CD4-positive, alpha-beta T cell (primary cell): ENCODE measurements at regions not wholly inside any gene's neighbourhood (a gene's known extent, or its start where the extent isn't known, plus 50 kb on each side); places are given as distances from the start of the nearest gene placed in this dataset.

Experiments used
- ATAC-seq: fragments of 200-7000 bp; cut with Tn5 transposase; one replicate; pipeline ENCODE4 v1.10.0; 2022; ENCODE audit warnings: mild to moderate bottlenecking; ENCODE audit not compliant: poor library complexity
- CTCF ChIA-PET: fragments of 350-600 bp; sonication (Branson Sonifier 250); formaldehyde crosslinking; loops from one replicate; lab custom pipeline; 2021; ENCODE audit warnings: antibody characterized with exemption, inconsistent platforms; lab: Charles Lee
- POLR2A ChIA-PET: fragments of 350-600 bp; sonication (Branson Sonifier 250); formaldehyde crosslinking; loops from one replicate; lab custom pipeline; 2021; ENCODE audit warnings: antibody characterized with exemption, inconsistent platforms; lab: Charles Lee
- DNase-seq, 14 experiments: peaks; one replicate each; pipeline ENCODE4 v3.0.0-alpha.2; 2013 to 2020; ENCODE audit warnings: mixed read lengths in 2 of 14
- H3K27ac ChIP-seq, 2 donors: one replicate each; pipeline versions ENCODE4 v1.5.1 to v1.7.0; 2013; ENCODE audit warnings: low read length in 2 of 2, low read depth in 1 of 2, mild to moderate bottlenecking in 1 of 2
- H3K27me3 ChIP-seq, 2 experiments: 1 replicate in 1 of 2; 2 replicates in 1 of 2; pipeline versions ENCODE4 v1.6.1 to v1.7.0; 2013; ENCODE audit warnings: low read length in 2 of 2, control low read depth in 1 of 2, mild to moderate bottlenecking in 1 of 2, moderate library complexity in 1 of 2; ENCODE audit not compliant: insufficient read depth in 2 of 2, control insufficient read depth in 1 of 2
- H3K36me3 ChIP-seq: one replicate; pipeline ENCODE4 v1.6.1; 2013; ENCODE audit warnings: low read length, control low read depth; ENCODE audit not compliant: insufficient read depth
- H3K4me1 ChIP-seq: one replicate; pipeline ENCODE4 v1.6.1; 2013; ENCODE audit warnings: low read length, control low read depth; ENCODE audit not compliant: insufficient read depth
- H3K4me3 ChIP-seq: one replicate; pipeline ENCODE4 v1.5.1; 2013; ENCODE audit warnings: mild to moderate bottlenecking, low read length, moderate library complexity
- H3K9me3 ChIP-seq, 2 experiments: 1 replicate in 1 of 2; 2 replicates in 1 of 2; pipeline versions ENCODE4 v1.6.1 to v1.7.0; 2013; ENCODE audit warnings: low read length in 2 of 2, mild to moderate bottlenecking in 2 of 2, control low read depth in 1 of 2, moderate library complexity in 1 of 2; ENCODE audit not compliant: control insufficient read depth in 1 of 2, insufficient read depth in 1 of 2
- H3K27ac Mint-ChIP-seq: one replicate; pipeline ENCODE4 v1.8.0; 2020; ENCODE audit warnings: mixed read lengths
- H3K27me3 Mint-ChIP-seq: one replicate; pipeline ENCODE4 v1.8.0; 2021; ENCODE audit warnings: mixed read lengths
- H3K36me3 Mint-ChIP-seq: one replicate; pipeline ENCODE4 v1.8.0; 2021; ENCODE audit warnings: low read depth, mixed read lengths
- H3K4me1 Mint-ChIP-seq: one replicate; pipeline ENCODE4 v1.8.0; 2021; ENCODE audit warnings: low read depth, mixed read lengths
- H3K4me3 Mint-ChIP-seq: one replicate; pipeline ENCODE4 v1.8.0; 2020; ENCODE audit warnings: mild to moderate bottlenecking, mixed read lengths
- H3K9me3 Mint-ChIP-seq: one replicate; pipeline ENCODE4 v1.8.0; 2020; ENCODE audit warnings: mixed read lengths
- intact Hi-C, 2 experiments: fragments of 100-400 bp; cut with DNase I in 1 of 2; cut with micrococcal nuclease in 1 of 2; formaldehyde crosslinking; loops; one replicate each; pipeline versions ENCODE4 v1.15.1 to v1.9.0; 2023 to 2025; cut with DNase I, micrococcal nuclease
- TF ChIP-seq, protein P1 (sequence below): fragments of 200-600 bp; IDR thresholded peaks from one replicate; pipeline ENCODE4 v1.8.0; 2022; ENCODE audit warnings: antibody characterized with exemption, mild to moderate bottlenecking

DNA sequence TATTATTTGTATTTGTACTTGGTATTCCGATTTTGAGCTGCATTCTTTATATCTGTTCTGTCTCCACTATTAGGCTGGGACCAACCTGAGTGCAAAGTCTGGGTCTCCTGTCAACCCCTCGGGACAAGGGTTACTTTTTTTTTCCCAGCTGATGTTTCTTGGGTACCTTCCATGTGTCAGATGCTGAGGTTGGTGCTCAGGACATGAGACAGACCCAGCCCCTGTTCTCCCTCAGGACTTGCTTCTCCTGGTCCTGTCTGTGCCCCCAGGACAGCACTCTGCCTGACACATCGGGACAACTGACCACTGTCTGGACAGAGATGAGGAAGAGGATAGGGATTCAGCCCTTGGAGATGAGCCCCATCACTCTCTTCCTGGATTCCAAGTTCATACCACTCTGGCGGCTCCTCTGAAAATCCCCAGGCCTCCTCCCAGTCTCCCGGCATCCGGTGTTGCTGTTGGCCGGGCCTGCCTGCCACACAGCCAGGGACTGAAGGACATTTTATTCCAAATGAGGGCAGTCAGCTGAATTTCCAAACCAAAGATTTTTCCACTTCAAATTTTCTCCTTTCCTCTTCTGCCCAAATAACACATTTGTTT, 55.6 kb upstream of the FMOD start:
- Mint-ChIP-seq H3K27me3 (peaks cover 46% of the 10 kb centered on the region), H3K36me3 (no peaks in the 10 kb centered on the region), H3K9me3 (no peaks in the 10 kb centered on the region), H3K4me1 (no peaks in the 10 kb centered on the region), H3K27ac (no peak overlapping the region), H3K4me3 (no peak overlapping the region)
- Histone ChIP-seq H3K36me3 (no peaks in the 10 kb centered on the region), H3K4me3 (no peak overlapping the region), H3K27me3 (peaks cover 5 to 19% of the 10 kb centered on the region in 2 experiments), H3K9me3 (no peaks in the 10 kb centered on the region), H3K27ac (no peak overlapping the region), H3K4me1 (no peaks in the 10 kb centered on the region)
- intact Hi-C loops: no loop called here
- ChIA-PET CTCF (no interaction called here), POLR2A (no interaction called here)
- ATAC-seq (no peak), DNase-seq (no peak)
- TF ChIP-seq, protein P1, sequence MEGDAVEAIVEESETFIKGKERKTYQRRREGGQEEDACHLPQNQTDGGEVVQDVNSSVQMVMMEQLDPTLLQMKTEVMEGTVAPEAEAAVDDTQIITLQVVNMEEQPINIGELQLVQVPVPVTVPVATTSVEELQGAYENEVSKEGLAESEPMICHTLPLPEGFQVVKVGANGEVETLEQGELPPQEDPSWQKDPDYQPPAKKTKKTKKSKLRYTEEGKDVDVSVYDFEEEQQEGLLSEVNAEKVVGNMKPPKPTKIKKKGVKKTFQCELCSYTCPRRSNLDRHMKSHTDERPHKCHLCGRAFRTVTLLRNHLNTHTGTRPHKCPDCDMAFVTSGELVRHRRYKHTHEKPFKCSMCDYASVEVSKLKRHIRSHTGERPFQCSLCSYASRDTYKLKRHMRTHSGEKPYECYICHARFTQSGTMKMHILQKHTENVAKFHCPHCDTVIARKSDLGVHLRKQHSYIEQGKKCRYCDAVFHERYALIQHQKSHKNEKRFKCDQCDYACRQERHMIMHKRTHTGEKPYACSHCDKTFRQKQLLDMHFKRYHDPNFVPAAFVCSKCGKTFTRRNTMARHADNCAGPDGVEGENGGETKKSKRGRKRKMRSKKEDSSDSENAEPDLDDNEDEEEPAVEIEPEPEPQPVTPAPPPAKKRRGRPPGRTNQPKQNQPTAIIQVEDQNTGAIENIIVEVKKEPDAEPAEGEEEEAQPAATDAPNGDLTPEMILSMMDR: no peak

DNA sequence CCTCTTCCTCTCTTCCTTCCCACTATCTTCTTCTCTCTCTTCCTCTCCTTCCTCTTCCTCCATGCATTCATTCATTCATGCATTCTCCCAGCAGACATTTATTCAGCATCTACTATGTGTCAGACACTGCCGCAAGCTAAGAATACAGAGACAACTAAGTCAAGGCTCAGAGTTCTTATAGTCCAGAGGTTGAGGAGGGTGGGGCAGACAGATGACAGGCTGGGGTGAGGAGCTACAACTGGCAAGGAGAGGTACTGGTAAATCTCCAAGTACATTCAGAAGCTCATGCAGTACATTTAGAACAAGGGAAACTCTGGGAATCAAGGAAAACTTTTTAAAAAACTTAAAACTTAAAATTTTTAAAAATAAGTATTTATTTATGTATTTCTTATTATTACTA, 56.4 kb upstream of the FMOD start:
- no peak overlapping the region for H3K27ac Mint-ChIP-seq
- H3K9me3 Mint-ChIP-seq: no peaks in the 10 kb centered on the region
- no peaks in the 10 kb centered on the region for H3K36me3 ChIP-seq
- H3K4me3 ChIP-seq: no peak overlapping the region
- H3K27me3 ChIP-seq: peaks cover 5 to 19% of the 10 kb centered on the region in 2 experiments
- no peak for DNase-seq
- H3K36me3 Mint-ChIP-seq: no peaks in the 10 kb centered on the region
- H3K4me1 Mint-ChIP-seq: no peaks in the 10 kb centered on the region
- no peak overlapping the region for H3K27ac ChIP-seq
- no peak for ATAC-seq
- peaks cover 46% of the 10 kb centered on the region for H3K27me3 Mint-ChIP-seq
- ChIA-PET POLR2A (no interaction called here), CTCF (no interaction called here)
- H3K4me3 Mint-ChIP-seq: no peak overlapping the region
- TF ChIP-seq, protein P1: no peak
- intact Hi-C loops: no loop called here
- no peaks in the 10 kb centered on the region for H3K9me3 ChIP-seq
- H3K4me1 ChIP-seq: no peaks in the 10 kb centered on the region

DNA sequence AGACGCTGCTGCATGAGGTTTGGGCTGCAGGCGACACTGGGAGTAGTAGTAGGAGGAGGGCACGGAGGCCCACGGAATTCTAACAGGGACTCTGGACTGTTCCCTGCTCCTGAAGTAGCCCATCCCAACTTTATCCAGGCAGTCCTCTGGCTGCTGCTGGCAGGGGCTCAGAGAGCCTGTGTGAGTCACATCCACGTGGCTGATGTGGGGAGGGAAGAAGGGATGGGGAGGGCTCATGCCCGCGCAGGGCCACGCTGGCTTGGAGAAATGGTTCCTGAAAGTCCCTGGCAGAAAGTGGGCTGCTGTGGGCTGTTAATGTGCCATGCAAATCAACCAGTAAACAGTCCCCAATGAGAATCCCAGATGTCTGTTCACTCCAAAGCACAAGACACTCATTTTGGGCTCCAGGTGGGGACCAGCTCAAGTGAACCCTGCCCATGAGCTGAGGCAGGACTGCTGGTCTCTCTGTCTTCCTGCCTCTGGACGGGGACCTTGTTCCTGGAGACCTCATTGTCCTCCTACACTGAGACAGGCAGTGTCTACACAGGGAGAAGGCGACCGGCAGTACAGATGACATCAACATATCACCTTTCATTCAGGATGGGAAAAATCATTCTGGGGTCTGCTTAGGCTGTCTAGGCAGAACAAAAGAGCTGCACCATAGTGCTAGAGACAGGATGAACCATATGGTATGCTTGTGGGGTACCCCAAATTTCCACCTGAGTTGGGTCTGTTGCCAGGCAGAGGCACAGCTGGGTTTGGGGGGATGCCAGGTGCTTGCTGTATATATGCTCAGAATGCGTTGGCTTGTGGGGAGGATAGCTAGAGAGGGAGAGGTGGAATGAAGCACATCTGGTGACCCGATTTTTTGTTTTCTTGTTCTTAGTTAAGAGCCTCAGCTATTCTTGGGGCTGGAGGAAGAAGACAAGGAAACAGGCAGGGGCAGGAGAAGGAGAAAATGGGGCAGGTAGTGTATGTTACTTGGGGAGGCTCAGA, 57.9 kb upstream of the FMOD start:
- ATAC-seq (no peak), DNase-seq (peak in 2 of 14 experiments; percentile 54 to 59)
- ChIA-PET POLR2A (no interaction called here), CTCF (no interaction called here)
- Histone ChIP-seq H3K36me3 (no peaks in the 10 kb centered on the region), H3K27me3 (peaks cover 5 to 19% of the 10 kb centered on the region in 2 experiments), H3K4me3 (no peak overlapping the region), H3K27ac (no peak overlapping the region), H3K4me1 (no peaks in the 10 kb centered on the region), H3K9me3 (no peaks in the 10 kb centered on the region)
- intact Hi-C loops: no loop called here
- peaks cover 52% of the 10 kb centered on the region for H3K27me3 Mint-ChIP-seq
- H3K27ac Mint-ChIP-seq: no peak overlapping the region
- H3K36me3 Mint-ChIP-seq: no peaks in the 10 kb centered on the region
- peaks cover 3% of the 10 kb centered on the region for H3K9me3 Mint-ChIP-seq
- TF ChIP-seq, protein P1: no peak
- no peak overlapping the region for H3K4me3 Mint-ChIP-seq
- no peaks in the 10 kb centered on the region for H3K4me1 Mint-ChIP-seq
